ENCODE measurements at regions not wholly inside any gene's neighbourhood (a gene's known extent, or its start where the extent isn't known, plus 50 kb on each side); places are given as distances from the start of the nearest gene placed in this dataset.

GRCh38 chr4:17082186-17082585 lies 183.7 kb upstream of the LDB2 start (continued):
- no peak for TF ChIP-seq PBX3 (IDR thresholded peaks at IDR 0.05; ENCODE audit: insufficient replicate concordance, low read depth, low read length)
- no peak for TF ChIP-seq FOS (IDR thresholded peaks at IDR 0.05; ENCODE audit: borderline replicate concordance, extremely low read depth, insufficient read length)
- TF ChIP-seq ZBTB40 (IDR thresholded peaks at IDR 0.05; ENCODE audit: borderline replicate concordance) = no peak
- TF ChIP-seq SIX5 (IDR thresholded peaks at IDR 0.05; ENCODE audit: low read depth, low read length, severe bottlenecking) = no peak
- no peak for TF ChIP-seq KLF5 (IDR thresholded peaks at IDR 0.05; ENCODE audit: partially characterized antibody)
- no peak for TF ChIP-seq CHD4 (IDR thresholded peaks at IDR 0.05)
- TF ChIP-seq SIN3A (IDR thresholded peaks at IDR 0.05; ENCODE audit: low read depth, low read length) = no peak

GRCh38 chr4:17081179-17081578 lies 182.7 kb upstream of the LDB2 start:
- H3K9ac ChIP-seq (ENCODE audit: control insufficient read depth, insufficient read depth, low read length) = no peak overlapping the region
- intact Hi-C loops (cut with micrococcal nuclease; ENCODE audit: unreplicated experiment) = no loop called here
- no TSS peak for BruUV-seq (replicated peaks)
- no peak for FAIRE-seq
- H3K27ac ChIP-seq (ENCODE audit: control insufficient read depth, insufficient read depth) = no peak overlapping the region
- ATAC-seq = no peak
- no peaks in the 10 kb centered on the region for H3K79me2 ChIP-seq (ENCODE audit: control insufficient read depth, insufficient read depth, low read length)
- RAD21 ChIA-PET (ENCODE audit: unreplicated experiment) = no interaction called here
- no peaks in the 10 kb centered on the region for H4K20me1 ChIP-seq (ENCODE audit: control insufficient read depth, insufficient read depth)
- no peaks in the 10 kb centered on the region for H3K9me3 ChIP-seq (replicated peaks; ENCODE audit: control insufficient read depth, insufficient read depth, low read length)
- CTCF ChIA-PET = no interaction called here
- H2AFZ ChIP-seq (ENCODE audit: control insufficient read depth, low read depth, low read length) = no peak overlapping the region
- WGBS (ENCODE audit: insufficient coverage, insufficient replicate concordance, low lambda C conversion rate, missing lambda C conversion rate) = 47% methylated on average over 2 of the region's 2 CpGs
- no peak for DNase-seq (ENCODE audit: low read depth, low spot score)
- in situ Hi-C loops (cut with MboI) = no loop called here
- H3K4me3 ChIP-seq = no peak overlapping the region
- no peaks in the 10 kb centered on the region for H3K4me1 ChIP-seq (ENCODE audit: control insufficient read depth, insufficient read depth, low read length)
- H3K27me3 ChIP-seq (replicated peaks in 1 of 2; ENCODE audit: control insufficient read depth in 2 of 2, insufficient read depth in 2 of 2, low read length in 1 of 2) = no peaks in the 10 kb centered on the region
- no peaks in the 10 kb centered on the region for H3K36me3 ChIP-seq (ENCODE audit: control insufficient read depth in 2 of 2, insufficient read depth in 2 of 2, low read length in 1 of 2)
- SMC1A ChIA-PET (ENCODE audit: uncharacterized antibody, unreplicated experiment) = interaction anchor here (0.6 kb wide), 1 partner anchor 826 kb away, joined by 3 read pairs; no protein-coding TSS in a partner anchor
- H3K4me2 ChIP-seq (ENCODE audit: control insufficient read depth, insufficient read depth) = no peak overlapping the region
- POLR2A ChIA-PET = no interaction called here
- no peak for TF ChIP-seq IKZF2 (IDR thresholded peaks at IDR 0.05)
- TF ChIP-seq PBX3 (IDR thresholded peaks at IDR 0.05; ENCODE audit: insufficient replicate concordance, low read depth, low read length) = no peak
- TF ChIP-seq REST (IDR thresholded peaks at IDR 0.05; ENCODE audit: low read depth, low read length) = no peak
- TF ChIP-seq RB1 (IDR thresholded peaks at IDR 0.05; ENCODE audit: borderline replicate concordance) = no peak
- TF ChIP-seq NR2F1 (conservative IDR thresholded peaks at IDR 0.05) = no peak
